SH-SY5Y (cell line): ENCODE measurements at regions not wholly inside any gene's neighbourhood (a gene's known extent, or its start where the extent isn't known, plus 50 kb on each side); places are given as distances from the start of the nearest gene placed in this dataset.

ENCODE experiments used
- GATA2 ChIP-seq: IDR thresholded peaks from 2 replicates; pipeline ENCODE4 v1.6.1; 2011; ENCODE audit warnings: mild to moderate bottlenecking, low read depth, low read length
- GATA3 ChIP-seq: IDR thresholded peaks from 2 replicates; pipeline ENCODE4 v1.6.1; 2011; ENCODE audit warnings: low read depth, mild to moderate bottlenecking, low read length, moderate library complexity

DNA sequence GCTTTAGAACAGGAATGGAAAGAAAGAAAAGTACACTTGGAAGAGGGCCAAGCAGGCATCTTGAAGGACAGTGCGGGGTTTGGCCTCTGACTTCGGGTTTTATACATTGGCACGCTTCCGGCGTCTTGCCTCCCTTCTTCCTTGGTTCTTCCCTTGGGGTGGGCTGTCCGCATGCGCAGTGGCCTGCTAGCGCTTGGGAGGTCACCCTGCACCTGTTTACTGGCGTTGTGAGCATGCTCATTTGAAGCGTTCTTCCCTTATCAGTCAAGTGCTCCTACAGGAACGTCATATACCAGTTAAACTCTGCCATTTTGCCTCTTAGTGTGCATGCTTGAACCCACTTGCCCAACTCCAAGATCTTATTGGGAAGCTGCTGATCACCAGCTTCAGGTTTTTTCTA lies 230.0 kb downstream of the TTLL2 start:
- TF ChIP-seq GATA2 (no peak), GATA3 (no peak)

DNA sequence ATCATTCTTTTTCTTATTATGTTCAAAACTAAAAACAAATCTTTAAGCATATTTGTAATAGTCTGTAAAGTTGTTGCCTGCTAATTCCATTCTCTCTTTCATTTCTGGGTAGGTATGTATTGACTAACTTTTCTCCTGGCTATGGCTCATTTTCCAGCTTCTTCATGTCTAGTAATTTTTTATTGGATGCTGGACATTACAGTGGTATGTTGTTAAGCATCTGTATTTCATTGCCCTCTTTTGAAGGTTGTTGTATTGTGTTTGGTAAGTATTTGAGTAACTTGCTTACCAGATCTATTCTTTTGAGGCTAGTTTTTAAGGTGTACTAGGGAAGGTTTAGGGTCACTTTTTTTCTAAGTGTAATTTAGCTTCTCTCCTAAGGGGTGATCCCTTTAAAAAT lies 230.9 kb downstream of the TTLL2 start:
- TF ChIP-seq GATA3: no peak
- no peak for TF ChIP-seq GATA2

DNA sequence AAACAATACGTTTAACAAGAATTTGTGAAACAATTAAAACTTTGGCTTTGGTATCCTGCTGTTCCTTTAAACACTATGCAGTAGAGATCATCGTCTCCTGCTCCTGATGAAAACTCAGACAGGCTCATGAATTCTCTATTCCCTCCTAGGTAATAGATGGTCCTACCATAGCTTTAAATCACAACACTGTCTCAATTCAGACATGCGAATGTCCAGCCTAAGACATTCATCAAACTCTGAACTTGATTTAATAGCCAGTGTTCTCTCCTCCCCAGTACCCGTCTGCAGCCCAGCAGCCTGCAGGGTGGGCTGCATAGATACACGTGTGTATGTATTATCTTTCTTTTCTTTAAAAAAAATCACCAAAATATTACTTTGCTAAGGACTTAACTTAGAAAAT lies 232.8 kb downstream of the TTLL2 start:
- no peak for TF ChIP-seq GATA2
- TF ChIP-seq GATA3: no peak

DNA sequence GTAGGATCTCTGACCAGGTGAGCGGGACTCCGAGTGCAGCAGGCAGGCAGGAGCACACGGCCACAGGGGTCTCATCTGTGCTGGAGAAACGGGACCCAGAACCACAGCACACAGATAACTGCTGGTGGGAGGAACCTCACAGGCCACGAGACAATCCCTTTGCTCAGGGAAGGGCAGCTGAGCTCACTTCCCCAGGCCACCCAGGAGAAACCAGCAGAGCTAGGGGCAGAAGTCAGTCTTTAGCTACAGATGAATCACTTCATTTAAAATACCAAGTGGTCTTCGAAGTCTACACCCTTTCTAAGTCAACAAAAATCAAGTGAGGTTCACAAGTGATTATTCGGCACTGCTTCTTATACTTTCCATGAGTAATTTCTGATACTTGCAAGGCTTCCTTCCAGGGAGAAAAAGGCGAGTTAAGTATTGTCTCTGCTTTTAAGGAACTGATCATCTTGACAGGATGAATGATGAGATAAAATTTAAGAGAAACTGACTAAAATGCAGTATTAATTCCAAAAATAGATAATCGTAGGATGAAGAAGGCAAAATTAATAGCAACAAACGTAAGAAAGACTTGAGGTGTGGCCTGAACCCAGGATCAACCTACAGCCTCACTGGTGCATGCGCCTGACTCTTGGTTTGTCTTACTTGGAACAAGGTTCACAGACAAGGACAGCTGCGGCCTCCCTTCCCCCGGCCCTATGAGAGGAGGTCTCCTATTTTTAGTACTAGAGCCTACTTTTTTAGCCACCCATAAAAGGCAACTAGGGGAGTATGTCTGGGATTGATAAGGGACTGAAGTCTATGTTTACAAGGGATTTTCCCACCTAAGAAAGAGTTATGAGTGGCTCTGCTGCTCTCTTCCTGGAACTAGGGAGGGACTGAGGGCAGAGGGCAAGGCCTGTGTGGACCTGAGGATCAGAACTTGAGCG lies 233.6 kb downstream of the TTLL2 start:
- TF ChIP-seq GATA2: no peak
- TF ChIP-seq GATA3: no peak

DNA sequence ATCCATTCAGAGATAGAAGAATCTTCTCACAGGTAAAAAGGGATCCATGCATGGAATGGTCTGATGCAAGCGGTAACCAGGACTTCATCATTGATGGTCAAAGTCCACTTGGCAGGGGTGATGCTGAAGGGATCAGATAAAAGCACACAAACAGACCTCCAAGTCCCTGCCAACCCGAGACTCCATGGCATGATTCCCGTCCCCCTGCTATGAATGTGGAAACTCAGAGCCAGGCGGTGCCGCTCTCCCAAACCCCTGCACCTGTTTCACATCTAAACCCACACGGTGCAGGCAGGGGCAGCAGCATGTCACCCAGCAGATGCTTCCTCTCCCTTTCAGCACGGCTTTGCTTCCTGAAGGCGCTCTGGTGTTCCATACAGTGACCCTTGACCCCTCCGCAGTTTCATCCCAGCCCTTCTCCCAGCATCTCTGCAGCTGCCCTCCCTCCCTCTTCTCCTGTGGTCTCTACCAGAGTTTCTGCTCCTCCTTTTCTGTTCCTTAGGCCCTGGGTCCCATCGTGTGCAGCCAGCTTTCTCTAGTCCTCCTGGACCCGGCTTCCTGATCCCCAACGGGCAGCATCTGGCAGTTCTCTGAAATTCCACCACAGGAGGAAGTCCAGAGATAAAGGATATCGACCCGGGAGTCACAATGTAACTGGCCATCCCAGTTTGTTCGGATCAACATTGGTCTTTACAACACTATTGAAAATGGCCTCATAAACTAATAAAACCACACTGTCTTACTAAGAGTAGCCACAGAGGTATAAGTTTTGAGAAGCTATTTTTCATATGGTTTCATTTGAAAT lies 235.0 kb downstream of the TTLL2 start:
- TF ChIP-seq GATA2 (no peak), GATA3 (no peak)

DNA sequence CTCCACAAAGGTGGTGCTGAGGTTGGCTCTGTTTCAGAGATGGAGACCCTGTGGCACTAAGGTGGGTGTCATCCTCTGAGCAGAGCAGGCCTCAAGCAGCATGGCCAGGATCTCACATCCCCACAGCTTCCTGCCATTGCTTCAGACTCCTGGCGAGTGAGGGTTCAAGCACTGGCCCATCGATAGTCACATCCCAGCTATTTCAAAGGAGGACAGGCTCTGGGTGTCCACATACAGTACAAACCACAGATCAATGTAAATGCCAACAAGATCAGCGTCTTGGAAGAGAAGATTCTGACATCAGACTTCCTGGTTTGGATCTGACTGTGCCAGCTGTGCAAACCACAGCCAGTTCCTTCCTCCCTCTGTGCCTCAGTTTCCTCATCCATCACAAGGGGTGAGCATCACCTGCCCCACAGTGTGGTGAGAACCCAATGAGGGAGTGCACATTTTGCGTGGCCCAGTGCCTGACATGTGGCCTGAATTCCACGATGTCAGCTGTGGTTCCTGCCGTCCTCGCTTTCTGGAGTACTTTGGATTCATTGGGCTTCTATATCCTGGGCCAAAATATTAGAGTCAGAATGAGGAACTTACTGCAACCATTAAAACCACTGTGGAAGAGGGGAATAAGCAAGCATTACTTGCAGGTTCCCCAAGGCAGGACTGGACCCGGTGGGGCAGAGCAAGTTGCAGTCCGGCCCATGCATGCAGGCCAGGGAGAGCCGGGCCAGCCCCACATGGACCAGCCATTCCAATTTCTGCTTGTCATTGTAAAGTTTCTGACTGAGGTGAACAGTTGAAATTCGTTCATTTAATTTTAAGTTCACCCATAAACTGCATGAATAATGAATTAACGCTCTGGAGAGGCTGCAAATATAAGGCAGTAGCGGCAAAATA lies 236.0 kb downstream of the TTLL2 start:
- no peak for TF ChIP-seq GATA2
- TF ChIP-seq GATA3: no peak

DNA sequence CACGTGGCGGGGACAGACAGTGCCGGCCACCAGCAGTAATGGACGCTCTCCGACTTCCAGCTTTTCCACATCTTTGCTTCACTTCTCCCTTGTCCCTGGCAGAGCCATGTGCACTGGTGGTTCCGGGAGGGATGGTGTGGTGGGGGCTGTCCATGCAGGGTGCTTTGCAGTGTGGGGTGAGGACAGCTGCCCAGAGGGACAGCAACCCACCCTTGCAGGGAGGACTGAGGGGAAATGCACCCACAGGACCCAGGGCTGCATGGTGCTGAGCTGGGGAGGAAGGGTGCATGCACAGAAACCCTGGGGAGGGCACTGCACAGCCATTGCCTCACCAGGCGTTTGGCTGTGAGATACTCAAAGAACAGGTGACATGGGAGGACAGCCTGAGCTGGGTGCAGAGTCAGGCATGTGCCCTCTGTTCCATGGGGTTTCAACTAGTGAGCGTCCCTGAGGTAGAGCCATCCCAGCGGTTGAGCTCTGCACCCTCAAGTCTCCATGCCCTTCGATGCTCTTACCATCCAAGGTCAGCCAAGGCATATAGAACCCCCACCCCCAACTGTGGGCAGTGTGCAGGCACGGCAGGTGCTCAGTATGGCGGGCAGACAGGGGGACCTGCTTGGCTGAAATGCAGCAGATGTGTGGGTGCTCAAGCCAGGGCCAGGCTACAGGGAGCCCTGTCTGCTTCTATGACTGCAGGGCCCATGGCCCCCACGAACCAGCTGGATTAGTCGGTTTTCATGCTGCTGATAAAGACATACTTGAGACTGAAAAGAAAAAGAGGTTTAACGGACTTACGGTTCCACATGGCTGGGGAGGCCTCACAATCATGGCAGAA lies 239.7 kb downstream of the TTLL2 start:
- TF ChIP-seq GATA2: no peak
- no peak for TF ChIP-seq GATA3

DNA sequence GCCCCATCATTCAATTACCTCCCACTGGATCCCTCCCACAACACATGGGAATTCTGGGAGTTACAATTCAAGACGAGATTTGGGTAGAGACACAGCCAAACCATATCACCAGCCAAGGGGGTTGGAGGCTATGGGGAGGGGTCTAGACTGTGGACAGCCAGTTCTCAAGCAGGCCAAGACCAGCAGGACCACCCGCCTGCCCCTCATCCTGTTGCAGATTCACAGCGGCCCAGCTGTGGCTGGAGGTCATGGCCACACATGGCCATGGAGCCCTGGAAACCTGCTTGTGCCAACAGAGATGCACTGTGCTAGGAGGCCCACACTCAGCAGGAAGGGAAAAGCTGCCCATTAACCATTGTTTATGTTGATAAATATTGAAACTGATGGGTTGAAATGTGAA lies 240.5 kb downstream of the TTLL2 start:
- TF ChIP-seq GATA3 (no peak), GATA2 (no peak)

DNA sequence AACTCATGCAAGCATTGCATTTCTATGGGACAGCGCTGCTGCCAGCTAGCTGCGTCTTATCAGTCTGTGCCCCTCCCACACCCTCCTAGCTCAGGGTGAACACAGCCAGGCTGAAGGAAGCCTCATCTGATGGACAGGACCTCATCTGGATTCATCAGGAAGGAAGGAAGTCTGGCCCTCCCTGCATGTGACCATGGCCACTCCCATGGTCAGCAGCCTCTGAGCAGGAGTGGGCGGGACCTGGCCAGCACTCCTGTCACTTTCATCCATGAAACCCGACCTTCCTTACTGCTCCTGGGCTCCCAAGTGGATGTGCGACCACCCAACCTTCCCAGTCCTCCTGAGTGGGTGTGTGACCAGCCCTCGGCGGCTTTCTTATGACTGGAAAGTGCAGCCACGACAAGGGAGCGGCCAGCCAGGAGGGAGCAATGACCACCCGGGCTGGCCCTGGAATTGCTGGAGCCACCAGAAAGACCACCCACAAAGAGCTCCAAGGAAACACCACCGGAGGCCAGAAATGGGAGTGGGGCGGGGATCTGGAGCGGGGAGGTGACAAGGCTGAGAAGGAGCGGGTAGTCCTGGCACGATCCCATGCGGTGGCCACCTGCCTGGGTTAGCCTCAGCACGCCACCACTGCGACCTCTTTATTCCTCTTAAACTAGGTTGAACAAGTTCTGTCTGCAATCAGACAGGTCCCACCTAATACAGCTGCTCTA lies 241.2 kb downstream of the TTLL2 start:
- TF ChIP-seq GATA3 (no peak), GATA2 (no peak)

DNA sequence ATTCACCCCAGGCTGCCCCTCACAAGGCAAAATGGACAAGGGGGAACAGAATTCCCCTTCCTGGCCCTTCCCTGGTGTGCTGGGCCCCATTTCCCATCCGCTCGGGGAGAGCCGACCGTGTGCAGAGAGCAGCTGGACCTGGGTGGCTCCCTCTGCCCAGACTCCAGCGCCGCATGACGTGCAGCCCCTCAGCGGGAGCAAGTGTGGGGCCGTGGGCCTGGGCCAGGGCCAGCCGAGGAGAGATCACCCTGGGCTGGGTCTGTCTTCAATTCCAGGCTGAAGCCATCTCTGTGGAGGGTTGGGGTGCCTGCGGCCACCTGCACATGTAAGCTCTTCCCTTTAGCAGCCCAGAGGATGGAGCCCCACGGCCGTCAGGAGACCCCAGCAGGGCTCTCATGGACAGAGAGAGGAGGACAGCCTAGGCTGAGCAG lies 241.8 kb downstream of the TTLL2 start:
- TF ChIP-seq GATA2: no peak

DNA sequence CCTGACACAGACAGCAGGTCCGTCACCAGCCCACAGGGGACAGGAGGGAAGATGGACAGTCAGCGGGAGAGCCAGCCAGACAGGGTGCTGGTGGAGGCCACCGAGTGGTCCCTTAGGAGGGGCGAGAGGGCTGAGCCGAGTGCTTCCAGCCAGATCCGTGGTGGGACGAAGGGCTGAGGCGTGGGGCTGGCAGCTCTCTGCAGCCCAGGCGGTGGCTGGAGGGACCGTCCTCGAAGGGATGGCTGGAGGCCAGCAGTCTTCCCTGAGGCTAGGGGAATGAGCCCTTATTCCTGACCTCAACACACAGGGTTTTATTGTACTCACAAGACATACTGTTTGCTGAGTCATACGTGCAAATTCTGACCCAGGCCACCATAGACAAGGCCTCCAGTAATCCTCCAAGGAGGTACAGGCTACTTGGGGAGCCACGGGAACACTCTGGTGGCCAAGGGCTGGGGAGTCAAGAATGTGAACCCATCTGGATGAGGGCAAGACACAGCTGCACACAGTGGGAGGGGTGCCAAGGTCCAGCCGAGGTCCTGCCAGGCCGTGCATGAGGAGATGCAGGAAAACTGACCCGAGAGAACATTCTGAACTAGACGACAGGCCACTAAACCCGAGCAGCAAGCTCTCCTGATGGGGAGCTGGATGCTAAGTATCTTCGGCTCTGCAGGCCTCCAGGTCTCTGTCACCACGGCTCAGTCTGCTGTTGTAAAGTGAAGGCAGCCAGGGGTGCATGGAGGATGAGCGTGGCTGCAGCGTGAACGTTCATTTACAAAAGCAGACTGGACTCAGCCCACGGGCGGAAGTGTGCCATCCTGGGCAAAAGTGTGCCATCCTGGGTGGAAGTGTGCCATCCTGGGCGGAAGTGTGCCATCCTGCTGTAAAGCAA lies 242.5 kb downstream of the TTLL2 start:
- TF ChIP-seq GATA2: no peak
- no peak for TF ChIP-seq GATA3
